Mucosa of gallbladder (tissue), 1 donor: ENCODE measurements at regions not wholly inside any gene's neighbourhood (a gene's known extent, or its start where the extent isn't known, plus 50 kb on each side); places are given as distances from the start of the nearest gene placed in this dataset.

ENCODE experiments used
- DNase-seq: peaks from one replicate; pipeline ENCODE4 v3.0.0-alpha.2; 2020; ENCODE audit warnings: low spot score
- donor health status: DM: no; HTN: no; CAD: no.

GRCh38 chr1:112317611-112318062 lies 78.4 kb upstream of the CTTNBP2NL start:
- no peak for DNase-seq

GRCh38 chr1:112318263-112318662 lies 77.8 kb upstream of the CTTNBP2NL start:
- DNase-seq = no peak

- DNase-seq = no peak
These were observed 77.2 kb upstream of the CTTNBP2NL start for GRCh38 chr1:112318698-112319370.

GRCh38 chr1:112319371-112320040 lies 76.5 kb upstream of the CTTNBP2NL start:
- no peak for DNase-seq

GRCh38 chr1:112320058-112320457 lies 76.0 kb upstream of the CTTNBP2NL start:
- no peak for DNase-seq

GRCh38 chr1:112322018-112322417 lies 74.0 kb upstream of the CTTNBP2NL start:
- DNase-seq = no peak

GRCh38 chr1:112322983-112323678 lies 72.9 kb upstream of the CTTNBP2NL start:
- DNase-seq = no peak

GRCh38 chr1:112325504-112325903 lies 70.5 kb upstream of the CTTNBP2NL start:
- no peak for DNase-seq

GRCh38 chr1:112328600-112328999 lies 67.4 kb upstream of the CTTNBP2NL start:
- no peak for DNase-seq

- no peak for DNase-seq
These were observed 63.6 kb upstream of the CTTNBP2NL start for GRCh38 chr1:112332176-112333150.

- no peak for DNase-seq
These were observed 60.7 kb upstream of the CTTNBP2NL start for GRCh38 chr1:112335351-112335750.

- DNase-seq = no peak
These were observed 58.9 kb upstream of the CTTNBP2NL start for GRCh38 chr1:112337028-112337531.

- no peak for DNase-seq
These were observed 54.0 kb upstream of the CTTNBP2NL start for GRCh38 chr1:112341986-112342385.

- no peak for DNase-seq
These were observed 53.5 kb upstream of the CTTNBP2NL start for GRCh38 chr1:112342558-112342957.

- DNase-seq = no peak
These were observed 51.1 kb upstream of the CTTNBP2NL start for GRCh38 chr1:112344754-112345423.
